Fibroblast of lung (primary cell): ENCODE measurements at regions not wholly inside any gene's neighbourhood (a gene's known extent, or its start where the extent isn't known, plus 50 kb on each side); places are given as distances from the start of the nearest gene placed in this dataset.
A peak's percentile ranks its signal among the peaks of the same experiment; 100 is the strongest.

ENCODE experiments used
- DNase-seq, 2 donors: peaks; one replicate each; pipeline versions ENCODE4 v3.0.0 to v3.0.0-alpha.2; 2010; ENCODE audit warnings: low read depth in 2 of 2
- H2AFZ ChIP-seq: 2 replicates; pipeline ENCODE4 v1.5.1; 2012; ENCODE audit warnings: low read length, control low read depth, inconsistent platforms
- H3K27ac ChIP-seq: 2 replicates; pipeline ENCODE4 v1.5.1; 2011; ENCODE audit warnings: low read length, control low read depth; ENCODE audit not compliant: insufficient read depth
- H3K27me3 ChIP-seq: 2 replicates; pipeline ENCODE4 v1.5.1; 2011; ENCODE audit warnings: mild to moderate bottlenecking, low read length; ENCODE audit not compliant: control insufficient read depth, insufficient read depth
- H3K36me3 ChIP-seq: 2 replicates; pipeline ENCODE4 v1.5.1; 2011; ENCODE audit warnings: low read length; ENCODE audit not compliant: control insufficient read depth, insufficient read depth
- H3K4me1 ChIP-seq: 2 replicates; pipeline ENCODE4 v1.5.1; 2011; ENCODE audit warnings: low read length; ENCODE audit not compliant: control insufficient read depth, insufficient read depth; ENCODE audit errors: extremely low read depth
- H3K4me2 ChIP-seq: 2 replicates; pipeline ENCODE4 v1.5.1; 2011; ENCODE audit warnings: low read length, control low read depth; ENCODE audit not compliant: insufficient read depth; ENCODE audit errors: extremely low read depth
- H3K4me3 ChIP-seq, 4 experiments: fragments of 200-600 bp in 1 of 4; sonication (generic) in 1 of 4; replicated peaks in 1 of 4; 2 replicates each; pipeline ENCODE4 v1.5.1; 2011 to 2016; ENCODE audit warnings: low read length in 4 of 4, low read depth in 3 of 4, mild to moderate bottlenecking in 3 of 4, control low read depth in 2 of 4, inconsistent platforms in 1 of 4, mixed read lengths in 1 of 4; ENCODE audit not compliant: insufficient read depth in 1 of 4; ENCODE audit errors: control extremely low read depth in 1 of 4
- H3K79me2 ChIP-seq: 2 replicates; pipeline ENCODE4 v1.5.1; 2012; ENCODE audit warnings: mild to moderate bottlenecking, low read length, inconsistent platforms; ENCODE audit not compliant: control insufficient read depth, insufficient read depth
- H3K9ac ChIP-seq: 2 replicates; pipeline ENCODE4 v1.5.1; 2011; ENCODE audit warnings: mild to moderate bottlenecking, low read length, control low read depth; ENCODE audit not compliant: insufficient read depth
- H3K9me3 ChIP-seq: 2 replicates; pipeline ENCODE4 v1.5.1; 2012; ENCODE audit warnings: low read depth, low read length; ENCODE audit not compliant: control insufficient read depth, insufficient read depth
- H4K20me1 ChIP-seq: 2 replicates; pipeline ENCODE4 v1.5.1; 2011; ENCODE audit warnings: low read length; ENCODE audit not compliant: control insufficient read depth, insufficient read depth; ENCODE audit errors: extremely low read depth
- CTCF ChIP-seq, 2 donors: IDR thresholded peaks in 1 of 2; conservative IDR thresholded peaks in 1 of 2; 1 replicate in 1 of 2; 2 replicates in 1 of 2; pipeline ENCODE4 v1.5.1; 2011 to 2012; ENCODE audit warnings: low read length in 2 of 2, control low read depth in 1 of 2, inconsistent platforms in 1 of 2, low read depth in 1 of 2, mild to moderate bottlenecking in 1 of 2
- EZH2 ChIP-seq: IDR thresholded peaks from 2 replicates; pipeline ENCODE4 v1.5.1; 2012; ENCODE audit warnings: low read length, control low read depth, mild to moderate bottlenecking; ENCODE audit errors: missing control alignments

- Histone ChIP-seq H3K4me3 (no peak overlapping the region), H3K9ac (no peak overlapping the region), H3K4me1 (no peaks in the 10 kb centered on the region), H3K27ac (no peak overlapping the region), H3K27me3 (no peaks in the 10 kb centered on the region), H3K36me3 (no peaks in the 10 kb centered on the region), H3K9me3 (no peaks in the 10 kb centered on the region), H3K4me2 (no peak overlapping the region), H2AFZ (no peak overlapping the region), H3K79me2 (no peaks in the 10 kb centered on the region), H4K20me1 (no peaks in the 10 kb centered on the region)
- peak in 1 of 2 donors; percentile 4 for DNase-seq
- TF ChIP-seq CTCF (conservative IDR thresholded peaks at IDR 0.05 in 1 of 2, IDR thresholded peaks at IDR 0.05 in 1 of 2; ENCODE audit: low read depth in 1 of 2, low read length in 2 of 2) (no peak), EZH2 (no peak)
These were observed 488.9 kb downstream of the SHISA9 start for GRCh38 chr16:13390093-13390985.

GRCh38 chr16:13390986-13391305 is 489.5 kb downstream of the SHISA9 start:
- H3K4me3 ChIP-seq: no peak overlapping the region
- no peaks in the 10 kb centered on the region for H3K9me3 ChIP-seq
- H3K79me2 ChIP-seq: no peaks in the 10 kb centered on the region
- H3K36me3 ChIP-seq: no peaks in the 10 kb centered on the region
- no peaks in the 10 kb centered on the region for H3K27me3 ChIP-seq
- H4K20me1 ChIP-seq: no peaks in the 10 kb centered on the region
- H2AFZ ChIP-seq: no peak overlapping the region
- H3K9ac ChIP-seq: no peak overlapping the region
- no peak for DNase-seq
- H3K27ac ChIP-seq: no peak overlapping the region
- TF ChIP-seq EZH2: no peak
- TF ChIP-seq CTCF (conservative IDR thresholded peaks at IDR 0.05 in 1 of 2, IDR thresholded peaks at IDR 0.05 in 1 of 2; ENCODE audit: low read depth in 1 of 2, low read length in 2 of 2): no peak
- H3K4me1 ChIP-seq: no peaks in the 10 kb centered on the region
- no peak overlapping the region for H3K4me2 ChIP-seq

- Histone ChIP-seq H3K79me2 (no peaks in the 10 kb centered on the region), H3K4me3 (no peak overlapping the region), H3K4me1 (no peaks in the 10 kb centered on the region), H3K27ac (no peak overlapping the region), H4K20me1 (no peaks in the 10 kb centered on the region), H3K9ac (no peak overlapping the region), H3K27me3 (no peaks in the 10 kb centered on the region), H3K4me2 (no peak overlapping the region), H2AFZ (no peak overlapping the region), H3K9me3 (no peaks in the 10 kb centered on the region), H3K36me3 (no peaks in the 10 kb centered on the region)
- DNase-seq: no peak
- TF ChIP-seq CTCF (conservative IDR thresholded peaks at IDR 0.05 in 1 of 2, IDR thresholded peaks at IDR 0.05 in 1 of 2; ENCODE audit: low read depth in 1 of 2, low read length in 2 of 2): no peak
- no peak for TF ChIP-seq EZH2
These were observed 489.9 kb downstream of the SHISA9 start for GRCh38 chr16:13391337-13391736.
